T47D (cell line): ENCODE measurements at regions not wholly inside any gene's neighbourhood (a gene's known extent, or its start where the extent isn't known, plus 50 kb on each side); places are given as distances from the start of the nearest gene placed in this dataset.

Experiments
- DNase-seq, 2 experiments: peaks; one replicate each; pipeline versions ENCODE4 v3.0.0 to v3.0.0-alpha.2; 2011 to 2012; ENCODE audit warnings: low read depth in 1 of 2, low spot score in 1 of 2
- JUND ChIP-seq: IDR thresholded peaks from 2 replicates; pipeline ENCODE4 v1.6.1; 2012; ENCODE audit warnings: low read depth
- in situ Hi-C: cut with HindIII; loops from 2 replicates; pipeline ENCODE4 v1.10.0; 2016; ENCODE audit warnings: low sequenced_read_pairs, low pct_unique_long_range_greater_than_20kb

GRCh38 chr2:2890901-2891300 lies 486.7 kb downstream of the EIPR1 start:
- TF ChIP-seq JUND = no peak
- in situ Hi-C loops = no loop called here
- DNase-seq = no peak

GRCh38 chr2:2890246-2890645 lies 487.4 kb downstream of the EIPR1 start:
- in situ Hi-C loops = no loop called here
- no peak for DNase-seq
- no peak for TF ChIP-seq JUND

DNA sequence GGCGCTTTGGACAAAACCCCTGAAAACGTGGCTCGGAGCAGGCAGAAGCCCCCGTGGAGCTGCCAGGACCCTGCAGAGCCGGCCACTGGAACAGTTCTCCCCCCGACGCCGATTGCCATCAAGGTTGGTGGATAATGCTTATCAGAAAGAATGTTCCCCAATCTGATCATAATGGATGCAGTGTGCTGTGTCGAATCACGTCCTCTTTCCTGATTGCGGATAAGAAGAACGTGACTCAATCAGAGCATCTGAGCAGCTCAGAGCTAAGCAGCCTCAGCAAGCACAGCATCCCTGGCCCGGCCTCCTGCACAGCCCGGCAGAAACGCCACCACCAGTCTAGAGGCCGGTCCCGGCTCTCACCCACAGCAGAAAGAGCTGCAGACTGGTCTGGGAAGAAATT lies 488.0 kb downstream of the EIPR1 start:
- no peak for DNase-seq
- in situ Hi-C loops = no loop called here
- no peak for TF ChIP-seq JUND

DNA sequence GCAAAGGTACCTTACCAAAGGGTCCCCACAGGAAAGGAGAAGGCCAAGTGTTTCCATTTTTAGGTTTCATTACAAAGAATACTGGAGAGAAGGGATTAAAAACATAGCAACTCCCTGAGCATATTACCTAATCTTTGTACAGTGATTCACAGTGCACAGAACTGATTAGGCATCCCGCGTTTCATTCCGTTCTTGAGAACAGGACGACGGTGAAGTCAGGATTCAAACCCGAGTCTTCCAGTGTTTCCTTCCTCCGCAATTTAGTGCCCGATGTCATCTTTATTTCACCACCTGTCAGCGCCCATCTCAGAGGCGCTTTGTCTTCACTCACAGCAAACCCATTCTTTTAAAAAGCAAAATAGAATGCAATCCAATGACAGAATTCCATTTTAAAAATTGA lies 488.5 kb downstream of the EIPR1 start:
- TF ChIP-seq JUND = no peak
- no peak for DNase-seq
- in situ Hi-C loops = no loop called here

- no peak for TF ChIP-seq JUND
- no peak for DNase-seq
- in situ Hi-C loops = no loop called here
These were observed 489.7 kb downstream of the EIPR1 start for GRCh38 chr2:2887772-2888387.

GRCh38 chr2:2886922-2887321 lies 490.7 kb downstream of the EIPR1 start:
- no peak for TF ChIP-seq JUND
- DNase-seq = no peak
- in situ Hi-C loops = no loop called here

DNA sequence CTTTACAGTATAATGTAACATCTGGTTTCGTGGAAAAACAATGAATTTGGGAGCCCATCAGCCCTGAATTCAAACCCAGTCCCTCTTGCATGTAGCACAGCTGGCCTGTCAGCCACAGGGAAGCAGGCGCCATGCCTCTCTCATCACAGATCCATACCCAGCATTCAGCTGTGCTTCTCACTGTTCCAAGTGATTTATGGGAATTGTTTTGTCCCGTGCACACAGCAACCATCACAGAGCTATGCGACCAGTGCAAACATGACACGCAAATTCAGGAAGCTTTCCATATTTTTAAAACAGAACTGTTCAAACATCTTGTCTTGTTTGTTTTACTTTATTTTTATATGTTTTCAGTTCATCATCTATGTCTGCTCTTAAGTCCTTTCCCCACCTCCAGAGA lies 496.1 kb downstream of the EIPR1 start:
- TF ChIP-seq JUND = no peak
- DNase-seq = no peak
- in situ Hi-C loops = no loop called here

DNA sequence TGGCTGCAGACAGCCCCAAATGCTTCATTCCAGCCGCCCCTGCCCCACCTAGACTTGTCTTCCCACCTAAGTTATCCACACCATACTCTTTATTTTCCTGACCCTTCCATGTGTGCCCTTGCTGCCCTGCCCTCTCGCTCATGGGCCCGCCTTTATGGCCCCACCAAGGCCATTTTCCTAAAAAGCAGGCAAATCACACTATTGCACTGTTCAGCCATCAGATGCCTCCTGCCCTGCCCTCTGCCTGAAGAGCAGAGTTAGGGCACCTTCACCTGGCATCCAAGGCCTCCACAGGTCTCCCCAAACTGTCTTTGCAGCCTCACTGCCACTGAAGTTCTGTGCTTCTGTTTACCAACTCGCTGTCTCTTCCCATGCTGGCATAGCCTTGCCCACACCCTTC lies 496.7 kb downstream of the EIPR1 start:
- in situ Hi-C loops = no loop called here
- DNase-seq = no peak
- no peak for TF ChIP-seq JUND

DNA sequence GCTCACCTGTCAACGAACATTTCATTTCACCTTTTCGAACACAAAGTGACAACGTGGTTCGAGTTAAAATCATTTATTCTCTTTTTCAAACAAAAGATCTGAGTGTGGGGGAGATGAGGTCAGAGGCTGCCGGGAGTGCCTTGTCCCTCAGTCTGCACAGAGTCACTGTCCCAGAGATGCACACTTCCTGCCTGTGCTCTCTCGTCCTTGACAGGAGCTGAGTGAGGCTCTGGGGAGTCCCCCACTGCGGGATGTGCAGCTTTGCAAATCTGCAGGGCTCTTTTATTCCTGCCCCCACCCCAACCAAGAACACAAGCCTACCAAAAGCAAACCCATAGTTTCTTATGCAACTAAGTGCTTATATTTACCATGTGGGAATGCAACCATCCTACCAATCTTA lies 497.8 kb downstream of the EIPR1 start:
- DNase-seq = no peak
- TF ChIP-seq JUND = no peak
- in situ Hi-C loops = no loop called here

DNA sequence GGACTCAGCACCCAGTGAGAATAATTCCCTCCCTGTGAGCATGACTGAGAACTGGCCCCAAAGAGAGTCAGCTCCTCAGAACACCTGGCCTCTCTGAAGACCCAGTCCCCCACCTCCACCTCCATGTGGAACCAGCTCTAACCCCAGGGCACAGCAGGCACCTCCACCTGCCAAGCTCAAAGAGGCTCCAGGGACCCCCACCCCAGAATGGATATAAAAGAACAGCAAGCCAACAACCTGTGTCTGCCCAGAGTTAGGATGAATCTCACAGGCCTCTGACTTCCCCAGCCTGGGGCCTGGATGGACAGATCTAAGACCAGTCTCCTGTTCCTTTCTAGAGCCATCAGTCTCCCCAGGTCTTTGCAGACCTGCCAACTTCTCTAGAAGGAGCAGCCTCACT lies 498.5 kb downstream of the EIPR1 start:
- no peak for DNase-seq
- in situ Hi-C loops = no loop called here
- TF ChIP-seq JUND = no peak

DNA sequence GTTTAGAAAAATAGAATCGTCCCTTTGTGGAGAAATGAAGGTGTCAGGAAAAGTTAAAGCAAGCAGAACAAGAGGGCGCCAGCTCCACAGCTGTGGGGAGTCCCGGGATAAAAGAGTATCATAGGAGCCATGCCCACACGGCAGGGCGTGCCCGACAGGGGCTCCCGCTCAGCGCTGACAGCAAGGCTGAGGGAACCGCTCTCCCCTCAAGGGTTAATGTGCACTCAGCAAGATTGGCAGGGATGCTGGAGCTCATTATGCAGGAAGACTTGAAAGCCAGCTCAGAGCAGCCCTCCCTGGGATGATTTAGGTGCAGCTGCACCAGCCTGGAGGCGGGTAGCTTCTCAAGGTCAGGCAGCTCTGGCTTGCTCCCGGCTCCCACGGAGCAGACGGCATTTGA lies 500.2 kb downstream of the EIPR1 start:
- DNase-seq = no peak
- TF ChIP-seq JUND = no peak
- in situ Hi-C loops = no loop called here

DNA sequence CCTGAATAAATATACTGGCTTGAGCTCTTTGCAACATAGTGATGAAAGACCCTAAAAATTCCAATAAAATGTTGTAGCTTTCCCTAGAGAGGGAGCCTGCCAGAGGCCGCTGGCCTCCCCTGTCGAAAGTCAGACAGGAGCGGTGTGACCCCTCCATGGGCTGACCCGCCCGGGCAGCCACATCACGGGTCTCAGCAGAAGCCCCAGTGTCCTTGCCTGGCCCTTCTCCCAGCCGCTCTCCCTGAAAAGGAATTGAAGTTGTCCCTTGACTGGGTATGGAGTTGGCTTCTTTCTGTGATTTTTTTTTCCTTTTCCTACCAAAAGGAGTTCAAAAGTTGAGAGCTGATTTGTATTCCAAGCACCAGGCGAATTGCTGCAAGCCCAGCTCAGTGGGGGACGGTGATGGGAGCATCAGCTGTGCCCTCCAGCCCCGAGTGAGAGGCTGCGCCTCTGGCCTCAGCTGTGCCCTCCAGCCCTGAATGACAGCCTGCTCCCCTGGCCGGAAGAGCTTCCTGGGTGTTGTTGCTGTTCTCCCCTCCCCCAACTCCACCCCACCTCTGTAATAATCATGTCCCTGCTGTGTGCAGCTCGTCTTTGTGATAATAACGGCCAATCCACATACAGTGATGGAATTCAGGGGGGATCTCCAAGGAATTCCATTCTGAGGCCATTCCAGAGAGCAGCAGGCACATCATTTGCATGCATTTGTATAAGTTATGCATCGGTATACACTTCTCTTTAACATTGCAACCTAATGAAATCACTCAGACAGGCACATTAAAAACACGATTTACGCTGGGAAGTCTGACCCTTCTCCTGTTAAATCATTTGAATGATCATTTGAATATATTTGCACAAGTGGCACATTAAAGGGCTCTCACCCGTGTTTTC lies 501.0 kb downstream of the EIPR1 start:
- DNase-seq = no peak
- in situ Hi-C loops = no loop called here
- TF ChIP-seq JUND = no peak

GRCh38 chr2:2875831-2876230 lies 501.8 kb downstream of the EIPR1 start:
- DNase-seq = no peak
- no peak for TF ChIP-seq JUND
- in situ Hi-C loops = no loop called here
